Keratinocyte (primary cell): ENCODE measurements at regions not wholly inside any gene's neighbourhood (a gene's known extent, or its start where the extent isn't known, plus 50 kb on each side); places are given as distances from the start of the nearest gene placed in this dataset.

Experiments
- CTCF ChIP-seq, 3 experiments: IDR thresholded peaks in 1 of 3; conservative IDR thresholded peaks in 1 of 3; optimal IDR thresholded peaks in 1 of 3; 2 replicates in 2 of 3; 3 replicates in 1 of 3; pipeline versions ENCODE3 to v1.5.1; 2011; ENCODE audit warnings: low read length in 3 of 3, mild to moderate bottlenecking in 3 of 3, moderate library complexity in 2 of 3, control low read depth in 1 of 3, inconsistent platforms in 1 of 3; ENCODE audit not compliant: insufficient read depth in 2 of 3; ENCODE audit errors: extremely low read depth in 1 of 3
- EZH2 ChIP-seq: IDR thresholded peaks from one replicate; pipeline ENCODE4 v1.6.1; 2012; ENCODE audit warnings: inconsistent platforms, mild to moderate bottlenecking, low read length, moderate library complexity

- no peak for TF ChIP-seq CTCF (optimal IDR thresholded peaks at IDR 0.05 in 1 of 3, IDR thresholded peaks at IDR 0.05 in 1 of 3, conservative IDR thresholded peaks at IDR 0.05 in 1 of 3; ENCODE audit: extremely low read depth in 1 of 3, insufficient read depth in 2 of 3, low read length in 3 of 3)
- no peak for TF ChIP-seq EZH2
Measured at GRCh38 chr14:66017927-66018326, 468.2 kb upstream of the CCDC196 start.
